ENCODE measurements at regions not wholly inside any gene's neighbourhood (a gene's known extent, or its start where the extent isn't known, plus 50 kb on each side); places are given as distances from the start of the nearest gene placed in this dataset.

DNA sequence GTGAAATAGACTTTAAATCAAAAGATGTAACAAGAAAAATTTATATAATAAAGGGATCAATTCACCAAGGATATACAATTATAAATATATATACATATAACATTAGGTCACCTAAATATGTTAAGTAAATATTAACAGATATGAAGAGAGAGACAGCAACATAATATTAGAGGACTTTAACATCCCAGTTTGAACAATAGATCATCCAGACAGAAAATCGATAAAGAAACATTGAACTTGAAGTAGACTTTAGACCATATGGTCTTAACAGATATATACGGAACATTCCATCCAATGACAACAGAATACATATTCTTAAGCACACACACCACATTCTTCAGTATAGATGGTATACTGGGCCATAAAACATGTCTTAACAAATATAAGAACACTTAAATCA is 649.6 kb upstream of the SETBP1 start:
- H3K27me3 ChIP-seq (ENCODE audit: control insufficient read depth, insufficient read depth, low read length, poor library complexity, severe bottlenecking), result no peaks in the 10 kb centered on the region
- Mint-ChIP-seq H3K4me1 (peaks cover 9% of the 10 kb centered on the region), H3K36me3 (ENCODE audit: low read depth) (no peaks in the 10 kb centered on the region), H3K9me3 (peaks cover 23% of the 10 kb centered on the region), H3K4me3 (no peak overlapping the region), H3K27me3 (ENCODE audit: insufficient read depth) (no peaks in the 10 kb centered on the region), H3K27ac (no peak overlapping the region)
- peaks cover 7% of the 10 kb centered on the region for H3K4me1 ChIP-seq (ENCODE audit: control insufficient read depth, insufficient read depth, low read length)
- WGBS, 2 experiments (ENCODE audit: insufficient coverage in 1 of 2, insufficient read length in 1 of 2), result 83 to 100% methylated on average over 1 to 2 of the region's 2 CpGs
- no peak overlapping the region for H3K4me3 ChIP-seq (ENCODE audit: low read length)
- no peaks in the 10 kb centered on the region for H3K36me3 ChIP-seq (ENCODE audit: control insufficient read depth, insufficient read depth, low read length)
- no peak overlapping the region for H3K27ac ChIP-seq (ENCODE audit: low read depth, low read length)
- no peak overlapping the region for H3K9ac ChIP-seq (ENCODE audit: extremely low read depth, low read length, poor library complexity, severe bottlenecking)
- peaks cover 22% of the 10 kb centered on the region for H3K9me3 ChIP-seq (ENCODE audit: control insufficient read depth, low read length)
- TF ChIP-seq, protein P1, sequence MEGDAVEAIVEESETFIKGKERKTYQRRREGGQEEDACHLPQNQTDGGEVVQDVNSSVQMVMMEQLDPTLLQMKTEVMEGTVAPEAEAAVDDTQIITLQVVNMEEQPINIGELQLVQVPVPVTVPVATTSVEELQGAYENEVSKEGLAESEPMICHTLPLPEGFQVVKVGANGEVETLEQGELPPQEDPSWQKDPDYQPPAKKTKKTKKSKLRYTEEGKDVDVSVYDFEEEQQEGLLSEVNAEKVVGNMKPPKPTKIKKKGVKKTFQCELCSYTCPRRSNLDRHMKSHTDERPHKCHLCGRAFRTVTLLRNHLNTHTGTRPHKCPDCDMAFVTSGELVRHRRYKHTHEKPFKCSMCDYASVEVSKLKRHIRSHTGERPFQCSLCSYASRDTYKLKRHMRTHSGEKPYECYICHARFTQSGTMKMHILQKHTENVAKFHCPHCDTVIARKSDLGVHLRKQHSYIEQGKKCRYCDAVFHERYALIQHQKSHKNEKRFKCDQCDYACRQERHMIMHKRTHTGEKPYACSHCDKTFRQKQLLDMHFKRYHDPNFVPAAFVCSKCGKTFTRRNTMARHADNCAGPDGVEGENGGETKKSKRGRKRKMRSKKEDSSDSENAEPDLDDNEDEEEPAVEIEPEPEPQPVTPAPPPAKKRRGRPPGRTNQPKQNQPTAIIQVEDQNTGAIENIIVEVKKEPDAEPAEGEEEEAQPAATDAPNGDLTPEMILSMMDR (conservative IDR thresholded peaks at IDR 0.05), result no peak
- DNase-seq, result no peak

DNA sequence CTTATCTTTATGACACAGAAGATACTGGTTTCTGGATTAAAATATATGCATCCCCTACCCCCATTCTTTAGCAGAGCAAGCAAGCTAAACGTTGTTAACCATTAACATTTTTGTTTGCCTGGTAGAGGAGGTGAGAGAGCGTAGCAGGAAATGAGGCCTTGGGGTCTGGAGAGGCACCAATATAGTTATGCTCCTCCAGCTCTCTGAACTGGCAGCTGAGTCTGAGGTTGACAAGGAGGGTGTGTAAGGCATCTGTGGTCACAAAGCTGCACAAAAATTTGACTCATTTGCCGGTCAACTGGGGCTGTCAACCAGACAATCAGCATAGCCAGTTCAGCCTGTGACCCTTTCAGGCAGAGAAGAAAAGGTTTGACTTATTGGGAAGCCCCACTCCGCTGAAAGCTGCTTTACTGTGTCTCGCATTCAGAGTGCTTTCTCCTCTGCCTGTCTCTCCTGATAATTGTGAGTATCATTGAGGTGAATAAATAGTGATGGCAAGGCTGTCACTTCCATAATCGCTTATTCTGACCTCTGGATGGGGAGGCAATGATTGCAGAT is 647.5 kb upstream of the SETBP1 start:
- Mint-ChIP-seq H3K4me3 (no peak overlapping the region), H3K9me3 (peaks cover 9% of the 10 kb centered on the region), H3K36me3 (ENCODE audit: low read depth) (no peaks in the 10 kb centered on the region), H3K4me1 (peaks cover 9% of the 10 kb centered on the region), H3K27ac (no peak overlapping the region), H3K27me3 (ENCODE audit: insufficient read depth) (no peaks in the 10 kb centered on the region)
- Histone ChIP-seq H3K9me3 (ENCODE audit: control insufficient read depth, low read length) (peaks cover 8% of the 10 kb centered on the region), H3K27ac (ENCODE audit: low read depth, low read length) (no peak overlapping the region), H3K4me3 (ENCODE audit: low read length) (no peak overlapping the region), H3K36me3 (ENCODE audit: control insufficient read depth, insufficient read depth, low read length) (no peaks in the 10 kb centered on the region), H3K9ac (ENCODE audit: extremely low read depth, low read length, poor library complexity, severe bottlenecking) (no peak overlapping the region), H3K27me3 (ENCODE audit: control insufficient read depth, insufficient read depth, low read length, poor library complexity, severe bottlenecking) (no peaks in the 10 kb centered on the region), H3K4me1 (ENCODE audit: control insufficient read depth, insufficient read depth, low read length) (peaks cover 7% of the 10 kb centered on the region)
- TF ChIP-seq, protein P1 (conservative IDR thresholded peaks at IDR 0.05), result no peak
- no peak for DNase-seq
- 54 to 80% methylated on average over 2 to 6 of the region's 6 CpGs for WGBS, 2 experiments (ENCODE audit: insufficient coverage in 1 of 2, insufficient read length in 1 of 2)

DNA sequence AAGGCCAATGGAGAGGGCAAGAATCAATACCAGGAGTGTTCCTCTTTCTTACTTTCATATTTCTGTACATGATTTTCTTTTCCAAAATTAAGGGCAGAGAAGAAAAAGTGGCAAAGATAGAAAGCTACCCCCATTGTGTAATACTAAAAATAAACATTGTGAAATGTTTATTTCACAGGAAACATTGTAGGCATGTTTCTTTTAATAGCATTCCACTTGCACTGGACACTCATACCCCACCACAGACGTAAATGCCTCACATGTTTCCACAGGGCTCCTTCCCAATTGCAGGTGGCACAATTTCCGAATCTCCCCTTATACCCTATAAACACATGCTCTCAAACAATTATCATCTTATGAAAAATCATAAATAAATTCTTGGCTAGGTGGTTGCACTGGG is 645.1 kb upstream of the SETBP1 start:
- Histone ChIP-seq H3K27me3 (ENCODE audit: control insufficient read depth, insufficient read depth, low read length, poor library complexity, severe bottlenecking) (no peaks in the 10 kb centered on the region), H3K4me3 (ENCODE audit: low read length) (no peak overlapping the region), H3K9ac (ENCODE audit: extremely low read depth, low read length, poor library complexity, severe bottlenecking) (no peak overlapping the region), H3K27ac (ENCODE audit: low read depth, low read length) (no peak overlapping the region), H3K9me3 (ENCODE audit: control insufficient read depth, low read length) (no peaks in the 10 kb centered on the region), H3K4me1 (ENCODE audit: control insufficient read depth, insufficient read depth, low read length) (peaks cover 7% of the 10 kb centered on the region), H3K36me3 (ENCODE audit: control insufficient read depth, insufficient read depth, low read length) (no peaks in the 10 kb centered on the region)
- Mint-ChIP-seq H3K27ac (no peak overlapping the region), H3K27me3 (ENCODE audit: insufficient read depth) (no peaks in the 10 kb centered on the region), H3K36me3 (ENCODE audit: low read depth) (no peaks in the 10 kb centered on the region), H3K4me1 (peaks cover 10% of the 10 kb centered on the region), H3K4me3 (no peak overlapping the region), H3K9me3 (no peaks in the 10 kb centered on the region)
- DNase-seq, result no peak
- 83 to 100% methylated on average over 2 of the region's 2 CpGs for WGBS, 2 experiments (ENCODE audit: insufficient coverage in 1 of 2, insufficient read length in 1 of 2)
- TF ChIP-seq, protein P1 (conservative IDR thresholded peaks at IDR 0.05), result no peak

All from endodermal cell (in vitro differentiated cells).